Loucy (cell line): ENCODE measurements at regions not wholly inside any gene's neighbourhood (a gene's known extent, or its start where the extent isn't known, plus 50 kb on each side); places are given as distances from the start of the nearest gene placed in this dataset.

Experiments
- EZH2phosphoT487 ChIP-seq: fragments of 200-600 bp; IDR thresholded peaks from 2 replicates; pipeline ENCODE4 v1.6.1; 2018; ENCODE audit warnings: antibody characterized with exemption, mild to moderate bottlenecking, moderate library complexity, borderline replicate concordance
- TF ChIP-seq, protein P1 (sequence below): fragments of 200-600 bp; sonication (generic); conservative IDR thresholded peaks from 2 replicates; pipeline ENCODE4 v1.5.1; 2014; ENCODE audit warnings: mild to moderate bottlenecking, antibody characterized with exemption, low read length

DNA sequence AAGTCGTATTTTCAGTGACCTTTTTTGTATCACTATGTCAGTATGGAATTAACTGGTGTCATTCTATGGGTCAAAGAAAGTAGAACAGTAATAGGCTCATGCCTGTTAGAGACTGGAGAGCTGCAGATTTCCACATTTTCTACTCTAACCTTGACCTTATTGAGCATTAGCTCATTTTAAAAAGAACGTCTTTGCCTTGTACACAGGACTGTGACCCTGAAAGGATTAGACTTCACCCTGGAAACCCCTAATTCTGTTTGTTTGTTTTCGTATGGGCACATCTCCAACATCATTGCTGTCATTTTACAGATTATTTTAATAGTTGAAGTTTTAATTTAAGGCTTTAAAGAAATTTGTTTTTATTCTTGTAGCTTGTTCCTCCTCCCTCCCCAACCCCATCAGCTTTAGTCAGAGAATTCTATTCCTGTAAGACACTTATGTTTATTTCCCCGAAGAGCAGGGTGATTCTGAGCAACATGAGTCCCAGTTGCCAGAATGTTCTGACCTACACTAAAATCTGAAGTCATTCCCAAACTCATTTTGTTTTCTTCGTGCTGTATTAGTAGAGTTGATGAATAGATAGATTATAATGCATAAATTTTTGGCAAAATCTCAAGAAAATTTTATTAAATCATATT is 451.3 kb downstream of the FOXG1 start:
- TF ChIP-seq, protein P1, sequence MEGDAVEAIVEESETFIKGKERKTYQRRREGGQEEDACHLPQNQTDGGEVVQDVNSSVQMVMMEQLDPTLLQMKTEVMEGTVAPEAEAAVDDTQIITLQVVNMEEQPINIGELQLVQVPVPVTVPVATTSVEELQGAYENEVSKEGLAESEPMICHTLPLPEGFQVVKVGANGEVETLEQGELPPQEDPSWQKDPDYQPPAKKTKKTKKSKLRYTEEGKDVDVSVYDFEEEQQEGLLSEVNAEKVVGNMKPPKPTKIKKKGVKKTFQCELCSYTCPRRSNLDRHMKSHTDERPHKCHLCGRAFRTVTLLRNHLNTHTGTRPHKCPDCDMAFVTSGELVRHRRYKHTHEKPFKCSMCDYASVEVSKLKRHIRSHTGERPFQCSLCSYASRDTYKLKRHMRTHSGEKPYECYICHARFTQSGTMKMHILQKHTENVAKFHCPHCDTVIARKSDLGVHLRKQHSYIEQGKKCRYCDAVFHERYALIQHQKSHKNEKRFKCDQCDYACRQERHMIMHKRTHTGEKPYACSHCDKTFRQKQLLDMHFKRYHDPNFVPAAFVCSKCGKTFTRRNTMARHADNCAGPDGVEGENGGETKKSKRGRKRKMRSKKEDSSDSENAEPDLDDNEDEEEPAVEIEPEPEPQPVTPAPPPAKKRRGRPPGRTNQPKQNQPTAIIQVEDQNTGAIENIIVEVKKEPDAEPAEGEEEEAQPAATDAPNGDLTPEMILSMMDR: no peak
- no peak for TF ChIP-seq EZH2phosphoT487
